ENCODE measurements at regions not wholly inside any gene's neighbourhood (a gene's known extent, or its start where the extent isn't known, plus 50 kb on each side); places are given as distances from the start of the nearest gene placed in this dataset.

DNA sequence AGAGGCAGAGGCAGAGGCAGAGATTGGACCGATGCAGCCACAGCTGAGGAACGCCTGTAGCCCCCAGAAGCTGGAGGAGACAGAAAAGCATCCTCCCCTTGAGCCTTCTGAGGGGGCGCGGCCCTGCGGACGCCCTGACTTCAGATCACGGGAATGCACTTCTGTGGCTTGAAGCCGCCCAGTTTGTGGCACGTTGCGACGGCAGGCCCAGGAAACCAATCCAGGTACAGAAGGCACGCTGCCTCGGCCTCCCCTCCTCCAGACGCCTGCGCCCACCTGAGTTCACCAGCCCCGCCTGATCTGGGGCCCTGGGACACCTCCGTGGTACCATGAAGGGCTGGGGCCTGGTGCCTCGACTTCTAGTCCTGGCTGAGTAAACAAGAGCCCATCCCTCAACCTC, 82.0 kb downstream of the NCOR2 start:
- H3K4me3 ChIP-seq (ENCODE audit: low read depth in 2 of 2, low read length in 2 of 2): no peak overlapping the region
- H3K27ac ChIP-seq (ENCODE audit: low read length): no peak overlapping the region
- ChIA-PET CTCF (no interaction called here), POLR2A (no interaction called here)
- peaks cover 32% of the 10 kb centered on the region for H3K4me1 ChIP-seq (ENCODE audit: control insufficient read depth, insufficient read depth, low read length)
- no peaks in the 10 kb centered on the region for H3K9me3 ChIP-seq (ENCODE audit: control insufficient read depth, insufficient read depth, low read depth, low read length)
- no TSS peak for BruUV-seq (replicated peaks)
- TF ChIP-seq REST (IDR thresholded peaks at IDR 0.05; ENCODE audit: insufficient read depth in 1 of 2, low read depth in 2 of 2, low read length in 1 of 2): no peak
- TF ChIP-seq, protein P1, sequence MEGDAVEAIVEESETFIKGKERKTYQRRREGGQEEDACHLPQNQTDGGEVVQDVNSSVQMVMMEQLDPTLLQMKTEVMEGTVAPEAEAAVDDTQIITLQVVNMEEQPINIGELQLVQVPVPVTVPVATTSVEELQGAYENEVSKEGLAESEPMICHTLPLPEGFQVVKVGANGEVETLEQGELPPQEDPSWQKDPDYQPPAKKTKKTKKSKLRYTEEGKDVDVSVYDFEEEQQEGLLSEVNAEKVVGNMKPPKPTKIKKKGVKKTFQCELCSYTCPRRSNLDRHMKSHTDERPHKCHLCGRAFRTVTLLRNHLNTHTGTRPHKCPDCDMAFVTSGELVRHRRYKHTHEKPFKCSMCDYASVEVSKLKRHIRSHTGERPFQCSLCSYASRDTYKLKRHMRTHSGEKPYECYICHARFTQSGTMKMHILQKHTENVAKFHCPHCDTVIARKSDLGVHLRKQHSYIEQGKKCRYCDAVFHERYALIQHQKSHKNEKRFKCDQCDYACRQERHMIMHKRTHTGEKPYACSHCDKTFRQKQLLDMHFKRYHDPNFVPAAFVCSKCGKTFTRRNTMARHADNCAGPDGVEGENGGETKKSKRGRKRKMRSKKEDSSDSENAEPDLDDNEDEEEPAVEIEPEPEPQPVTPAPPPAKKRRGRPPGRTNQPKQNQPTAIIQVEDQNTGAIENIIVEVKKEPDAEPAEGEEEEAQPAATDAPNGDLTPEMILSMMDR (IDR thresholded peaks at IDR 0.05): no peak
- TF ChIP-seq POLR2AphosphoS5 (IDR thresholded peaks at IDR 0.05; ENCODE audit: low read depth, low read length): no peak
- no peak for TF ChIP-seq SIN3A (IDR thresholded peaks at IDR 0.05; ENCODE audit: borderline replicate concordance, insufficient read depth, low read depth, low read length)
- no peak for TF ChIP-seq TCF7L2 (IDR thresholded peaks at IDR 0.05; ENCODE audit: low read depth, low read length)
- no peak for ATAC-seq
- no peak for DNase-seq (ENCODE audit: low read depth, low spot score)
- no peaks in the 10 kb centered on the region for H3K27me3 ChIP-seq (ENCODE audit: control insufficient read depth, insufficient read depth, low read length)
- intact Hi-C loops (cut with micrococcal nuclease; ENCODE audit: unreplicated experiment): no loop called here
- H3K36me3 ChIP-seq (ENCODE audit: control insufficient read depth, insufficient read depth, low read length): no peaks in the 10 kb centered on the region; the same call in 1 of the 2 replicates
- in situ Hi-C loops (cut with HindIII; ENCODE audit: low pct_unique_long_range_greater_than_20kb, low sequenced_read_pairs): no loop called here

DNA sequence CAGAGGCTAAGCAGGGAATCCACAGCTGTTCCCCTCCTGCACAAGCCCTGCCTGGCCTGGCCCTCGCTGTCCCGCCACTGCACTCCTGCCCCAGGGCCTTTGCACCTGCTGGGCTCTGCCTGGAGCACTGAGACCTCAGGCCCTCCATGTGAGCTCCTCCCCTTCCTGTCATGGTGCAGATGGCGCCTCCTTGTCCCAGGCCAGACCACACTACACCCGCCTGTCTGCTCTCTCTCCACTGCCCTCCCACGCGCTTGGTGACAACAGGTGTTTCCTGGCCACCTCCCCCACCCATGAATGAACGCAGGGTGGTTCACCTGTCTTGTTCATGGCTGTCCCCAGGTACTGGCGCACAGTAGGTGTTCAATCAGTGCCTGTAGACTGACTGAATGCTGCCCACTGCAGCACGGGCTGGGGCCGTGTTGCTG, 82.9 kb downstream of the NCOR2 start:
- no peaks in the 10 kb centered on the region; the same call in 1 of the 2 replicates for H3K36me3 ChIP-seq (ENCODE audit: control insufficient read depth, insufficient read depth, low read length)
- in situ Hi-C loops (cut with HindIII; ENCODE audit: low pct_unique_long_range_greater_than_20kb, low sequenced_read_pairs) (no loop called here), intact Hi-C loops (cut with micrococcal nuclease; ENCODE audit: unreplicated experiment) (no loop called here)
- no peak overlapping the region for H3K4me3 ChIP-seq (ENCODE audit: low read depth in 2 of 2, low read length in 2 of 2)
- TF ChIP-seq POLR2AphosphoS5 (IDR thresholded peaks at IDR 0.05; ENCODE audit: low read depth, low read length) (no peak), REST (IDR thresholded peaks at IDR 0.05; ENCODE audit: insufficient read depth in 1 of 2, low read depth in 2 of 2, low read length in 1 of 2) (no peak), SIN3A (IDR thresholded peaks at IDR 0.05; ENCODE audit: borderline replicate concordance, insufficient read depth, low read depth, low read length) (no peak), TCF7L2 (IDR thresholded peaks at IDR 0.05; ENCODE audit: low read depth, low read length) (no peak)
- TF ChIP-seq, protein P1 (IDR thresholded peaks at IDR 0.05): no peak
- H3K9me3 ChIP-seq (ENCODE audit: control insufficient read depth, insufficient read depth, low read depth, low read length): no peaks in the 10 kb centered on the region
- DNase-seq (ENCODE audit: low read depth, low spot score) (no peak), ATAC-seq (no peak)
- ChIA-PET POLR2A (no interaction called here), CTCF (no interaction called here)
- BruUV-seq (replicated peaks): no TSS peak
- H3K27ac ChIP-seq (ENCODE audit: low read length): no peak overlapping the region
- peaks cover 34% of the 10 kb centered on the region for H3K4me1 ChIP-seq (ENCODE audit: control insufficient read depth, insufficient read depth, low read length)
- no peaks in the 10 kb centered on the region for H3K27me3 ChIP-seq (ENCODE audit: control insufficient read depth, insufficient read depth, low read length)

Data from Panc1 (cell line).